GM21737 (cell line): ENCODE measurements at regions not wholly inside any gene's neighbourhood (a gene's known extent, or its start where the extent isn't known, plus 50 kb on each side); places are given as distances from the start of the nearest gene placed in this dataset.

ENCODE experiments used
- ATAC-seq: cut with Tn5 transposase; IDR thresholded peaks from one replicate; pipeline ENCODE4 v1.9.1; 2021; ENCODE audit warnings: mild to moderate bottlenecking, moderate library complexity; ENCODE audit not compliant: unreplicated experiment

DNA sequence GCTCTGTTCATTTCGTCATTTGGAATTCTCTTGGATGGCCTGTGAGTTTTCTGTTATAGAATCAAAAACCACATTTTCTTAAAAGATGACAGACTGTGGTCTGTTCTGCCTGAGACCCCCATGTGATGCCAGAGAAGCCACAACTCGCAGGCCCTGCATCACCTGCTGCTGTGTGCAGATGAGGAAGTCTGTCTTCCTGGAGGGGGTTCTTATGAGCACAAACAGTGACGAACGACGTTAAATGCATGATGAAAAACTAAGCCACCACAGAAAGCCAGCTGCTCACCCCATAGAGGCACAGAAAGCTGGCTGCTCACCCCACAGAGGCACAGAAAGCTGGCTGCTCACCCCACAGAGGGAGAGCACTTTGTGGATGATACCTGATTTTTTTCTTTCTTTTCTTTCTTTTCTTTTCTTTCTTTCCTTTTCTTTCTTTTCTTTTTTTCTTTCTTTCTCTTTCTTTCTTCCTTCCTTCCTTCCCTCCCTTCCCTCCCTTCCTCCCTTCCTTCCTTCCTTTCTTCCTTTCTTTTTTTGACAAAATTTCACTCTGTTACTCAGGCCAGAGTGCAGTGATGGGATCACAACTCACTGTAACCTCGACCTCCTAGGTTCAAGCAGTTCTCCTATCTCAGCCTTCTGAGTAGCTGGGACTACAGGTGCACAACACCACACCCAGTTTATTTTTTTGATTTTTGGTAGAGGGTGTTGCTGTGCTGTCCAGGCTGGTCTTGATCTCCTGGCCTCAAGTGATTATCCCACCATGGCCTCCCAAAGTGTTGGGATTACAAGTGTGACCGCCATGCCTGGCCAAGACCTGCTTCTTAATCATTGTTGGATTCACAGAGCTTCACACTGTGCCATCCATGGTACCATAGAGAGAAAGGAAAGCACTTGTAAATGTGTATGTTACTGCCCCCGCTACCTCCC, 1191.4 kb downstream of the UQCRFS1 start:
- ATAC-seq, result no peak

DNA sequence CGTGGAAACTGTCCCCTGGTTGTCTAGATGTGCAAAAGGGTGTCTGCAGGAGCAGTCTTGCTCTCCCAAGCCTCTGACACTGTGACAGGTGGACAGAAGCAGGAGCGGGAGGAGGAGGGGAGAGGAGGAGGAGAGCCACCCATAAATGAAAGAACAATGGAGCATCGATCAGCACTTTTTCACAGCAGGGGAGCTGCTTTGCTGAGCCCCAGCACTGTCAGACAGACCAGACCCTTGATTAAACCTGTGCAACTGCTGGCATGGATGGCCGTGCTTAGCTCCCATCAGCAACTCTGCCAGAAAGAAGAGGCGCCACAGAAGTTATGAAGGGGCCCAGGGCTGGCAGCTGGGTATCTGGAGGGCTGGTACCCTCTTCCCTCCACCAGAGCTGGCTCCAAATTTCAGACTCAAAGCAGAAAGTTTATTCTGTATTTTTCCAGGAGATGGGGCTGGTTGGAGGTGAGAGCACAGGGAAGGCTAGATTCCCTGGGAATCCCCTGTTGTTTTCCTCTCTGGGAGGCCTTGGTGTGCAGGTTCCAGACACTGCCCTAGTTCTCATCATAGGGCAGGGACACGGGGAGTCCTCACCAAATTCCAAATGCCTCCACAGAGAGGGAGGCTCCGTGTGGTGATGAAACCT, 1192.2 kb downstream of the UQCRFS1 start:
- ATAC-seq, result no peak

DNA sequence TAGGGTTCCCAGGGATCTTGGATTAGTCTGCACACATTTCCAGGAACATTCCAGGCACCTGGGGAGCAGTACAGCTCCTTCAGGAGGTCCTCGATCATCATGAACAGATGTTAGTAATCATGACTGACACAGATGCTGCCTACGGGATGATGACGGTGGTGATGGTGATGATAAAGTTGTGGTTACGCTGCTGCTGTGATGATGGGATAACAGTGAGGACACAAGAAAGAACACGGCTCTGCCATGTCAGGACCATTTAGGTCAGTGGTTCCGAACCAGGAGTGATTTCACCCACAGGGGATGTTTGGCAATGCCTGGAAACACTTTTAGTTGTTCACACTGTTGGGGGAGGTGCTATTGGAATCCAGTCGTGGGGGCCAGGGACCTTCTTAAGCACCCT, 1193.0 kb downstream of the UQCRFS1 start:
- no peak for ATAC-seq

DNA sequence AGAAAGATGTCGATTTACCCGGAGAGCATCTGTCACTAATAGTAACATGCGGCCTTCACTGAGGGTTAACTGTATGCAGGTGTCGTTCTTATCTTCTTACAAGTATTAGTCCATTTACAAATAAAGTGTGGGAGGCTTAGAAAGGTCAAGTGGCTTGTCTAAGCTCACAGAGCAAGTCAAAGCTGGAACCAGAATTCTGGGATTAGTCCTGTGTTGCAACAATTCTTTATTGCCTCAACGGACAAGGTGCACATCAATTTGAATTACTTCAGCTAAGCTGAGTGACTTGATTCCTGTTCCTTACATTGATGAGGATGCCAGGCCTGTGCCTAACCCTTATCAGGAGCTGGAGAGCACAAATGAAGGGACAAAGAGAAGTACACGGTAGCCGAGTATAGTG, 1193.6 kb downstream of the UQCRFS1 start:
- ATAC-seq, result no peak

DNA sequence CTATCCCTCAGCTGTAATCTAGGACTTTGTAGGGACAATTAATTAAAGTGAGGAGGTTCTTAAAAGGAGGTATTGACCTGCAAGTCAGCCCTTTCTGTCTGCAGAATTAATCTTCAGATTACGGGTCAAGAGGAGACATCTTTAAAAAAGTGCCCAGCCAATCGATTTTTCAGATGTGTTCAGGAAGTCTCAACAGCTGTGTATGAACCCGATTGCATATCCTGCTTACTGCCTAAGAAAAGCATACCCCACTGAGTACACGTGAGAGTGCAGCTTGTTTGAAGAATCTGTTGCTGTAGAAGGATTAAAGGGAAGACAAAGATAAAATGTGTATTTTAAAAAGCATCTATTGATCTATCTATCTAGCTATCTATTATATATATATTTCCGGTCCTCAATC, 1194.5 kb downstream of the UQCRFS1 start:
- ATAC-seq, result no peak

DNA sequence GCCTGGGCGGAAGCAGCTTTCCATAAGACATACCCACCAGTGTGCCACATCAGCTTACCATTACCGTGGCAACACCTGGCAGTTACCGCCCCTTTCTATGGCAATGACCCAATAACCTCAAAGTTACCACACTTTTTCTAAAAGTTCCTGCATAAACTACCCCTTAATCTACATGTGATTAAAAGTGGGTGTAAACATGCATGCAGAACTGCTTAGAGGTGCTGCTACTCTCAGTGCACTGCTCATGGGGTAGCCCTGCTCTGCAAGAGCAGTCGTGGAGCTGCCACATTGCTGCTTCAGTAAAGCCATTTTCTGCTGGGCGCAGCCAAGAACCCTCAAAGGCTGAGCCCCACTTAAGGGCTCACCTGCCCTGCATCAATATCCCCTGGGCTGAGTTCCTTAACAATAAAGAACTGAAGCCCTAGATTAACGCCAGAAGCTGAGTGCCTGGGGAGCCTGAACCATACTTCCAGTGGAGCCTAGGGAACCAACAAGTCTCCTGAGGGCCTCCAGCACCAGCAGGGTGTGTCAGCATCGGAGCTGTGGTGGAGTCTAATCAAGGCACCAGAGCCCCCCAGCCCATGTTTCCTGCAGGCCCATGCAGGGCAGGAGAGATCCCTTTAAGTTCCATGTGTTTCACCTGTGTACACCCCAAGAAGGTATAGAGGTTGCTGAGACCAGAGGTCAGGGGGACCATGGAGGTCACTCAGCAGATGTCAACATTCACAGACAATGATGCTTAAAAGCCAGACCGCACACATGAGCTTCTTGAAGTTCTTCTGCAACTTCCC, 1198.1 kb downstream of the UQCRFS1 start:
- ATAC-seq, result no peak

GRCh38 chr19:28012361-28012760, 1200.6 kb downstream of the UQCRFS1 start:
- ATAC-seq, result no peak

DNA sequence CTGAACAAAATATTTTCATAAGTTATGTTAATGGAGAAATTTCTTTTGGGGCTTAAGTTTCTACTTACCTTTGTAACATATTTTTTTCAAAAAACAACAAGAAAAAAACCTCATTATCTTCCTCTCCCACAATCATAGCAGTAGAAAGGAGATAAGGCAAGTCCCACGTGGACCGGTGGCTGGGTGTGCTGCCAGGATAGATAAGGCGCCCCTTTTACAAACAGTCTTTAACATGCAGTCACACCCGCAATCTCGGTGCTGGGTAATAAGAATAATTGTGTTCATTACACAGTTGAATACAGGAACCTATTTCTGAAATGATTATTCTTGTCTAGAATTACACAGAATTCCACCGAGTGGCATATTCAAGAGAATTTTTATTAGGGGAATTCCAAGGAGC, 1202.3 kb downstream of the UQCRFS1 start:
- no peak for ATAC-seq

GRCh38 chr19:28009696-28010095, 1203.3 kb downstream of the UQCRFS1 start:
- ATAC-seq, result no peak

GRCh38 chr19:28008695-28009094, 1204.3 kb downstream of the UQCRFS1 start:
- ATAC-seq, result no peak

DNA sequence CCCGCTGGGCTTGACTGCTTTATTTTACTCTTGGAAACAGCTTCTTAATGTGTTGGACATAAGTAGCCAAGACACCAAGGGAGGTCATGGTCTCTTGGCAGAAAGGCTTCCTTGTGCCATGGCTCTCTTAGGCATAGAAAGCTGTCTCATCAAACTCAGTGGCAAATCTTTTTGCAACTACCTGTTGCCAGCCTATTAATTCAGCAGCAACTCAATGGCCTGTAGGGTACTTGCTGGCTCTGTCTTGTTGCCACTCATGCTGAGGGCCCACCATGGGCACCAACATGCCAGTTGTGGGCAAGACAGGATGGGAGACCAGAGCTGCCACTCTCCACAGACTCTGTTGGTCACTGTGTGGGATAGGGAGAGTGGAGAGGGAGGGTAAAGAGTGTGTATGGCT, 1209.4 kb downstream of the UQCRFS1 start:
- ATAC-seq, result no peak

DNA sequence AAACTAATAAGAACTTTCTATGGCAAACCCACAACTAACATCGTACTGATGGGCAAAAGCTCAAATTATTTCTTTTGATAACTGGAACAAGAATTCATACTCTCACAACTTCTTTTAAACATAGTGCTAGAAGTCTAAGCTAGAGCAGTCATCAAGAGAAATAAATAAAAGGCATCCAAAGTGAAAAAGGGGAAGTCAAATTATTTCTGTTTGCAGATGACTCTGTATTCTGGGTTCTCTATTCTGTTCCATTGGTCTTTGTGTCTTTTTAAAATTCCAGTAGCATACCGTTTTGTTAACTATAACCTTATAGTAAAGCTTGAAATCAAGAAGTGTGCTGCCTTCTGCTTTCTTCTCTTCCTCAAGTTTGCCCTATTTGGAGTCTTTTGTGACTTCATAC, 1215.9 kb downstream of the UQCRFS1 start:
- no peak for ATAC-seq

- ATAC-seq, result no peak
These were observed 1219.1 kb downstream of the UQCRFS1 start for GRCh38 chr19:27993619-27994570.

GRCh38 chr19:27986299-27986698, 1226.7 kb downstream of the UQCRFS1 start:
- no peak for ATAC-seq

DNA sequence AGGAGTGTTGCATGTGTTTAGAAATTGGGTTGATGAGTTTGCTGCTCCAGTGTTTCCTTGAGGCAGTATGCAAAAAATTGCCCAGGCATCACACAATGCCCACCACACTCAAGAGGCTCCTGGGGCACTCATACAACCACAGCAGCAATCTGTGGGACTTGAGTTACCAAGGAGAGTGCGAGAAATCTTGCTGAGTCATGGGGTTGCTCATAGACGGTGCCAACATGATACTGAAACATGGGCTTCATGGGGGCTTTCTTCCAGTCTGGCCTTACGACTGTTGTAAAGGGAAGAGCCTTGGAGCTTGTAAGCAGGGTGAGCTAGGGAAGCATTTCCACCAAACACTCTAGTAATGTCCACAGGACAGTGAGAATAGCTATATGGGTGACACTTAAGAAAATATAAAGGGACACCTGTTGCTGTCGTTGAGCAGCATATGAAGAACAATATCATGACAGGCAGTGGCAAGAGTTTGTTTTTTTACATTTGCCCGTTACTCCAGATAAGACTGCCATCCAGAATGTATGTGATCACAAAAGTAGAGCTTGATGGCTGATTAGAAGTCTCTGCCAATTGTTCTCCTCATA, 1237.4 kb downstream of the UQCRFS1 start:
- no peak for ATAC-seq

DNA sequence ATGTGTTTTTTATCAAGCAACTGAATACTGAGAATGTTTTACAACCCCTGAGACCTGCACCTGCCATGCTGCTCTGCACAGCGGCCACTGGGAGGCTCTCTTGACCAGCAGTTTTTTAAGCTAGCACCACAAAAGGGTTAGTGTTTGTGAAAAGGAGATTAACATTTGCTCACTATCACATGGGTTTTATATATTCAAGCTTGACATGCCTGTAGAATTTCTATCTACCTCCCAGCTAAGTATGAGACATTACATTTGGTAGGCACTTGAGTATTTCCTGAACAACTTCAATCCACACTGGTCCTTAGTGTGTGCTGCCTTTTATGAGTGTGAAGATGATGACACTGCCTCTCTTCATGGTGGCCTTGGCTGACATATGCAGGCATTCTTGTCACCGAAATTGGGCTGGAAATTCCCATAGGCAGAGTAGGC, 1238.9 kb downstream of the UQCRFS1 start:
- no peak for ATAC-seq

DNA sequence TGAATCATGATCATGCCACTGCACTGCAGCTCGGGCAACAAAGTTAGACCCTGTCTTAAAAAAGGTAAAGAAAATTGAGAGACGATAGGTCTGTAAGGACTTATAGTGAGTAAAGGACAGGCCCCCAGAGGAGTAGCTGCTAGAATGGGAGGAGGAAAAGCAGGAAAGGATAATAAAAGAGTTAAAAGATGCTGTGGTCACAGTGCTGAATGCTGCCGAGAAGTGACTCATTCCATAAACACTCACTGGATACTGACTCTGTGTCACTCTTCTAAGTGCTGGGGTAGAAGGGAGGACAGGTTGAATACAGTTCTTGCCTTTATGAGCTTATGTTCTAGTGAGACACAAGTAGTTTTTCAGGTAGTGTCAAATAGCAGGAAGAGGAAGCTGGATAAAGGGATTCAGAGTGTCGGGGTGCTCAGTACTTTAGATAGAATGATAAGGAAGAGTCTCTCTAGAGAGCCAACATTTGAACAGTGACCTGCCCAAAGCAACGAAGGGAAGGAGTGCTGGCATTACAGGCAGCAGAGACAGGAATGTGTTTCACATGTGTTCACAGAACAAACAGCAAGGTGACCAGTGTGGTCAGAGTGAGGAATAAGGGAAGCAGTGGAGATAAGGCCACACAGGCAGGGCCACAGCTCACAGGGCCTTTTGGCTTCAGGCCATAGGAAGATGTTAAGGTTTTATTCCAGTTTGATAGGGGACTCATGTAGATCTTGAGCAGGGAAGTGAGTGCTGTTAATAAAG, 1240.5 kb downstream of the UQCRFS1 start:
- no peak for ATAC-seq

DNA sequence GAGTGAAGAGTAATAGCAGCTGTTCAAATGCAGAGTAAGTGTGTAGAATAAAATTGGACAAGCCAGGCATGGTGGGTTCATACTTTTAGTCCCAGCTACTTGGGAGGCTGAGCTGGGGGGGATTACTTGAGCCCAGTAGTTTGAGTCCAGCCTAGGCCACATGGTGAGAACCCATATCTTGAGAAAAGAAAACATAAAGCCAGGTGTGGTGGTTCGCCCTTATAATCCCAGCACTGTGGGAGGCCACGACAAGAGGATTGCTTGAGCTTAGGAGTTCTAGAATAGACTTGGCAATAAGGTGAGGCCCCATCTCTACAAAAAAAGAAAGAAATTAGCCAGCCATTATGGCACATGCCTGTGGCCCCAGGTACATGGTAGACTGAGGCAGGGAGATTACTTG, 1241.1 kb downstream of the UQCRFS1 start:
- ATAC-seq, result no peak

DNA sequence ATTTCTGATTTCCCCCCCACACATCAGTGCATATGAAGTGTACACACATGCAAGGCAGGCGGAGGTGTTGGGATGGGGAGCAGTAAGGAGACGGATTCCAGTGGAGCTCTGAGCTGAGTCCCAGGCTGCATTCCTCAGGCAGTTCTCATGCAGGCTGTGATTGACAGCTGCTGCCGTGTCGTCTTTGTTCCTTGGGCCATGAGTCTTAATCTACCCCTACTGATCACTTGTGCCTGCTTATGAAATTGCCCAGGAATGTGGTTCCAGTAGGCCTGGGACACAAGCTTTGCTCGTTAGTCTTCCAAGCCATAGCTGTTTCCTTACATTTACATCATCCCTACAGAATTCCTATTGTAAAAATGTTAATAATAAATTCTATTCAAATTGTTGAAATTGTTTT, 1241.9 kb downstream of the UQCRFS1 start:
- ATAC-seq, result no peak
